ENCODE measurements at regions not wholly inside any gene's neighbourhood (a gene's known extent, or its start where the extent isn't known, plus 50 kb on each side); places are given as distances from the start of the nearest gene placed in this dataset.

DNA sequence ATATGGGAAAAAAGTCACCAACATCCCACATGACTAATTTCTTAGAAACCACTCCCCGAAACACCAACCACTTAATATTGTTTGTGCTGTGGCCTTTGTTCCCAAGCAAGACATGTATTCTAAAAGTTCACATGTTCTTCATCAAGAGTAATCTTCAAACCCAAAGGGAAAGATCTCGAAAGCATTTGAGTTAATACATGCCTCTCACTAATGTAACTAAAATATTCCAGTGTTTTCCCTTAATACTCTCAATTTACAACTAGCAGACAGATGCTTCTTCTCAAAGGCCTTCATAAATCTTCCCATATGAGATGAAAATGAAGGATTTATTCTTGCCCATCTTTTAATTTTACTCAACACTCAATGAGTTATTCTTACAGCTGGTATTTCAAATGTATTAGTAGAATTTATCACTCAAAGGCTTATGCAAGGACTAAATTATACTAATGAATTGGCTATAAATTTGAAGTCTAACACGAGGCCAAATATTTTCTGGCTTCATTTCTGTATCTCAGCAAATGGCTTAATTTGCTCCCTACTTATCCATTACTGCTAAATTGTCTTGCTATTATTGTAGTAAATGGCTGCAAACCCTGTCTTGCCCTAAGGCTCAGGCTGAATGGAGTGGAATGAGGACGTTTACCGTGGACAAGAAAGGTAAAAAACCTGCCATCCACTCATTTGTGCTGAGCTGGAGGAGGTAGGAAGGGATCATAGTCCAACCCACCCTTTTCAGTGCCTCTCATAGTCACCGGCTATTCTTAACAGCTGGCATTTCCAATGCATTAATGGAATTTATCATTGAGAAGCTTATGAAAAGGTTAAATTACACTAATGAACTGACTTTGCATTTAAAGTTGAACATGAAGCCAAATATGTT, 474.4 kb downstream of the RASEF start:
- H3K9ac ChIP-seq (ENCODE audit: low read depth in 2 of 2, low read length in 2 of 2) = no peak overlapping the region
- no peaks in the 10 kb centered on the region for H3K9me3 ChIP-seq
- H3K4me1 ChIP-seq = no peaks in the 10 kb centered on the region
- no peaks in the 10 kb centered on the region for H3K27me3 ChIP-seq
- intact Hi-C loops (cut with DNase I) = no loop called here
- DNase-seq = no peak
- no peak overlapping the region for H3K27ac ChIP-seq
- no peak for TF ChIP-seq CTCF (IDR thresholded peaks at IDR 0.05)
- no peaks in the 10 kb centered on the region for H3K36me3 ChIP-seq
- H3K4me3 ChIP-seq = no peak overlapping the region

DNA sequence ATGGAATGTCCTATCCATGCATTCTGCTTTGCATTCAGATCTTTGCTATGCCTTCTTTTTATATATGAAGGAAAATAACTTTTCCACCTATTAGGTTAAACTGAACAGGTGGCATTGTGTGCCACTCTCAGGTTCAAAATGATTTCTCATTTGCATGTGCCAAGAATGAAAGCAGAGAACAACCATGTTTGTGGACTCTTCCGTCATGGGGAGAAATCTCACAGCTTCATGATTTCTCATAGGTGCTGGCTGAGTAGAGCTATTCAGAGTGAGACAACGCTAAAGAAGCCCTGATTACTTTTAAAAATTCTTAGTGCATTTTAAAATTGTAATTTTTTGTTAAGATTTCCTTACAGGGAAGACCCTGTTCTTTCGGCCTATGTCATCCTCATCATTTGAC, 472.1 kb downstream of the RASEF start:
- DNase-seq = no peak
- no peaks in the 10 kb centered on the region for H3K36me3 ChIP-seq
- TF ChIP-seq CTCF (IDR thresholded peaks at IDR 0.05) = no peak
- no peak overlapping the region for H3K27ac ChIP-seq
- no peak overlapping the region for H3K4me3 ChIP-seq
- H3K4me1 ChIP-seq = no peaks in the 10 kb centered on the region
- intact Hi-C loops (cut with DNase I) = no loop called here
- H3K27me3 ChIP-seq = no peaks in the 10 kb centered on the region
- no peaks in the 10 kb centered on the region for H3K9me3 ChIP-seq
- H3K9ac ChIP-seq (ENCODE audit: low read depth in 2 of 2, low read length in 2 of 2) = no peak overlapping the region

- intact Hi-C loops (cut with DNase I) = no loop called here
- DNase-seq = no peak
Measured at GRCh38 chr9:82593501-82593900, 469.4 kb downstream of the RASEF start.

GRCh38 chr9:82597241-82598203, 465.4 kb downstream of the RASEF start:
- no peak for TF ChIP-seq CTCF (IDR thresholded peaks at IDR 0.05)
- H3K27ac ChIP-seq = no peak overlapping the region

More at GRCh38 chr9:82593501-82593900, 469.4 kb downstream of the RASEF start:
- Histone ChIP-seq H3K36me3 (no peaks in the 10 kb centered on the region), H3K27me3 (no peaks in the 10 kb centered on the region), H3K4me1 (no peaks in the 10 kb centered on the region), H3K4me3 (no peak overlapping the region), H3K9ac (ENCODE audit: low read depth in 2 of 2, low read length in 2 of 2) (no peak overlapping the region), H3K27ac (no peak overlapping the region), H3K9me3 (no peaks in the 10 kb centered on the region)
- TF ChIP-seq CTCF (IDR thresholded peaks at IDR 0.05) = no peak

DNA sequence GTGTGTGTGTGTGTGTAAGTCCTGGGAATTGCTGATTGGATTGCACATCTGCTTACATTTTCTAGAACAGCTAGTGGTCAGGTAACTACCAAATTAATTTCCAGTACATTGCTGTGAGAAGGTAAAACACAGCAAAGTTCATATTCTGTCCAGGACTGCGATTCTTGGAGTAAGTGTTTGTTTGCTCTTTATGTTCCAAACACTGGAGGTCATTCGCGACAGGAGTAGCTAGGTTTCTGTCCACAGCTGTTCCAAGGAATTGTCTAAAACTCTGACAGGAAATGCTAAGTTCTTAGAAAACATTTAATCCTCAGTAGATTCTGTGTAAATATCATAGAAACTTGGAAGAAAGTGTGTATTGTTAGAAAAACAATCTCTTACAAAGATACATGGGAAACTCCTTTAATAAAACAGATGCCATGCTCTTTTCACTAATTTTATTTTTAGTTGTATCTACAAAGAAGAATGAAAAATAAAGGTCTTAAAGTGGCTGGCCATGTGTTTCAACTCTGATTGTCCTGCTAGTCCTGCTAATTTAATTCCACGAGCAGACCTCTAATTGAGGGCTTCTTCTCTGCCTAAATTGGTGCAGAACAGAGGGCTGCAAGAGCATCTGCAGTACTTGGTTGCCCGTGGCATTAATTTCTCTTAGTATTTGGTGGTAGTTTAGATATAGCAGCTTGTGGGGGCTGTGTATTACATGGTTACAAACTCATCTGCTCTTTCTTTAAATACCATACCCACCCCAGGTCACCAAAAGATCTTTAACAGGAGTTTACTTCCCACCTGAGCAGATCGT, 464.5 kb downstream of the RASEF start:
- no peak overlapping the region for H3K27ac ChIP-seq
- no peaks in the 10 kb centered on the region for H3K27me3 ChIP-seq
- H3K4me1 ChIP-seq = no peaks in the 10 kb centered on the region
- H3K4me3 ChIP-seq = no peak overlapping the region
- no peak for DNase-seq
- intact Hi-C loops (cut with DNase I) = no loop called here
- H3K9me3 ChIP-seq = no peaks in the 10 kb centered on the region
- no peak for TF ChIP-seq CTCF (IDR thresholded peaks at IDR 0.05)
- H3K9ac ChIP-seq (ENCODE audit: low read depth in 2 of 2, low read length in 2 of 2) = no peak overlapping the region
- H3K36me3 ChIP-seq = no peaks in the 10 kb centered on the region

More at GRCh38 chr9:82597241-82598203, 465.4 kb downstream of the RASEF start:
- Histone ChIP-seq H3K36me3 (no peaks in the 10 kb centered on the region), H3K27me3 (no peaks in the 10 kb centered on the region), H3K4me1 (no peaks in the 10 kb centered on the region), H3K9ac (ENCODE audit: low read depth in 2 of 2, low read length in 2 of 2) (no peak overlapping the region), H3K9me3 (no peaks in the 10 kb centered on the region), H3K4me3 (no peak overlapping the region)
- no peak for DNase-seq
- intact Hi-C loops (cut with DNase I) = no loop called here

Data from colonic mucosa (tissue), 4 donors.